ENCODE measurements at regions not wholly inside any gene's neighbourhood (a gene's known extent, or its start where the extent isn't known, plus 50 kb on each side); places are given as distances from the start of the nearest gene placed in this dataset.
"Not testable (repeated sequence)": the region's sequence is repeated elsewhere in the genome, so short reads cannot be mapped to it uniquely, and the experiment has no call there.

- DNase-seq (ENCODE audit: low read depth in 2 of 2), result no peak
Measured at GRCh38 chrX:125378205-125378604, 58.5 kb downstream of the TEX13C start.

DNA sequence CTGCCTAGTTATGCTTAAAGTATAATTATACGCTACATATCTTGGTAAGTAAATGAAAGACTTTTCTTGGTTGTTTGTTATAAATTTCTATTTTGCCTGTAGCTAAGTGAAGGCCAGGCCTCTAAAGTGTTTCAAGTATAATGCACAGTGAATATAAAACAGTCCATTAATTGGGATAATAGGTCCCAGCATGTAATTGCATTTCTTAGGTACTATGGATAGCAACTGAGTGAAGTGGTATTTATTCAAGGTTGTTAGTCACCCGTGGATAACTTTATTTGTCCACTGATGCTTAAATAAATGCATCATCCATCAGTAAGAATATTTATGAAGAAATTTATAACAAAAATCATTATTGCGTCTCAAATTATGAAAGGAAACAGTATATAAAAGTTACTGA is 59.1 kb downstream of the TEX13C start:
- no peak for DNase-seq (ENCODE audit: low read depth in 2 of 2)

DNA sequence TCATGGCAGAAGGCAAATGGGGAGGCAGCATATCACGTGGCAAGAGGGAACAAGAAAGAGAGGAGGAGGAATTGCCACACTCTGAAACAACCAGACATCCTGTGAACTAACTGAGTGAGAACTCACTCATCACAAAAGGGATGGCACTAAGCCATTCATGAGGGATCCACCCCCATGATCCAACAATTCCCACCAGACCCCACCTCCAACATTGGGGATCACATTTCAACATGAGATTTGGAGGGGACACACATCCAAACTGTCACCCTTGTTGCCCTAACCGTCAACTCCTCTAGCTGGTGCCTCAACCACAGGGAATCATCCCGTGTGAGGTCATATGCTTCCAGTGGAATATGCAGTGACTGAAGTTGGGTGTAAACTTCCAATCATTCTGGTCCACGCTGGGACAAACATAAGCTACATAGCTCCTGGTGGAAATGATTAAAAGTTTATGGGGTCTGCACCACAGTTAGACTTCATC is 62.5 kb downstream of the TEX13C start:
- no peak for DNase-seq (ENCODE audit: low read depth in 2 of 2)

GRCh38 chrX:125382889-125383288 is 63.2 kb downstream of the TEX13C start:
- no peak for DNase-seq (ENCODE audit: low read depth in 2 of 2)

DNA sequence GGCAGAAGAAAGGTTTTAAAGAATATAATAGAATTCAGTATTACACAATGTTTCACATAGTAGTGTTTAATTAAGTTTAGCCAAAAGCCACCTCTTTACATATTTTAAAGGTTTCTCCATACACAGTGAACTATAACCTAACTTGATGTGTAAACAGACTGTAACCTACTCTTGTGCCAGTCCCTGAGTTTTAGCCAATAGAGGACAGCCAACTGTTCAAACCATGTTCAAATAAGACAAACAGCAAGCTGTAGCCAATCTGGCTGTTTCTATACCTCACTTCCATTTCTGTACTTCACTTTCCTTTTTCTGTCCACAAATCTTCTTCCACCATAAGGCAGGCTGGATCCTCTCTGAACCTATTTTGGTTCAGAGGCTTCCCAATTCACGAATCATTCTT is 65.2 kb downstream of the TEX13C start:
- DNase-seq (ENCODE audit: low read depth in 2 of 2), result no peak

DNA sequence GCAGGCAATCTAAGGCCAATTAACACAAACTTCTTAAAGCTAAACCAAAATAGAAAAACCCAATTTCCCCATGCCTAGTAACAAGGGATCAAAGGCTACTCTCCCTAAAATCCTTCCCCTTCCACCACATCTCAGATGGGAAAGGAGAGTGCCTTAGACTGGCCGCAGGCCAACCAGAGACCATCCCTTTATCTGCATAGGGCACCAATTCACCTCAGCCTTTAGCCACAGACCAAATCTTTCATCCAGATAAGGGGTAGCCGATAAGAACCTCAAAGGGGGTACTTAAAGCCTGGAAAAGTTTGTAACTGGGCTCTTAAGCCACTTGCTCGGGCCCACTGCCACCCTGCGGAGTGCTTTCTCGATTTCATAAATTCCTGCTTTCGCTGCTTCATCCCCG is 68.3 kb downstream of the TEX13C start:
- no peak for DNase-seq (ENCODE audit: low read depth in 2 of 2)

DNA sequence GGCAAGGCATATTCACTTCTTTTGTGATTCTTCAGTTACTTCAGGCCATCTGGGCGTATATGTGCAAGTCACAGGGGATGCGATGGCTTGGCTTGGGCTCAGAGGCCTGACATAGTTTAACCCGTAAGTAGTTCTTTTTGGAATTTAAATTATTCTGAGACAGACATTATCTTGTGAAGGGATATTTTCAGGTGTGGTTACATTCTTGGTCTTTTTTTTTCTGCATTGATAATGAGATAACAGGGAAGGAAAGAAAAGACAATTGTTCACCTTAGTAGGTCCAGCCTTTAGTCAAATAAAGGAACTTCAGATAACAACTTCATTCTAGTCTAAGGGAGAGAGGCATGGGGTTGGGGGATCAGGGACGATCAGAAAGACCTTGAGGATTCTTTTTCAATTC is 74.8 kb downstream of the TEX13C start:
- DNase-seq (ENCODE audit: low read depth in 2 of 2), result no peak

- no peak for DNase-seq (ENCODE audit: low read depth in 2 of 2)
Measured at GRCh38 chrX:125395626-125396025, 76.0 kb downstream of the TEX13C start.

- DNase-seq (ENCODE audit: low read depth in 2 of 2), result no peak
Measured at GRCh38 chrX:125398959-125399440, 79.3 kb downstream of the TEX13C start.

DNA sequence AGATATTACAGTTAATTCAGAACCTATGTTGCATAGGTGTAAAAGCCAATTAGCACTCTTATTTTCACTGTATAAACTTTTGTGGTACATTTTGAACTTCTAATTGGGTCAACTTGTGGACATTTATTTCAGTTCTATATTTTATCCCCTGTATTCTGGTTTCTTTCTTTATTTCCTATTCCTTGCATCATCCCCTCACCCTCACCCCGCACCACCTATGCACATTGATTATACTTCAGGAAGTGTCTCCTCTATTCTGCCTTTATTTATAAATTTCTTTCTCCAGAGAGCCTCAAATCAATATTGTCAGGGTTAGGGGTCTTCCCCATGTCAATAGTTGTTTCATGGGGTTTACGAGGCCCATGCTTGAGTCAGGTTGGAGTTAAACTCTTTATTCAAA is 83.1 kb downstream of the TEX13C start:
- DNase-seq (ENCODE audit: low read depth in 2 of 2), result no peak

- DNase-seq (ENCODE audit: low read depth in 2 of 2), result no peak
Measured at GRCh38 chrX:125404667-125405160, 85.0 kb downstream of the TEX13C start.

DNA sequence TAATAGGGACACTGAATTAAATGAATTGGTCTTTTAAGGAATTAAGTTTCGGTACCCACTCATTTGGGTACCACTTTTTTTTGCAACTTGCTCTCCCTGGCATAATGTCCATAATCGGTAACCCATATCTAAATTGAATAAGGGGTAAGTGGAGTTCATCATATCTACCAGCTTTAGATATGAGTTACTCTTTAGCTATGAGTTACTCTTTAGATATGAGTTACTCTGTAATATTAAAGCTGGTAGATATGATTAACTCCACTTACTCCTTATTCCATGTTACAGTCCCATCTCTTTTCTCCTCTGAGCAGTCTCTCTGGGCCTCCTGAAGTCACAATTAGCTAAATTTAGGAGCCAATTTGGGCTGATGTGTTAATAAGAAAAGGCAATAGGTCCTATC is 85.7 kb downstream of the TEX13C start:
- DNase-seq (ENCODE audit: low read depth in 2 of 2), result no peak

DNA sequence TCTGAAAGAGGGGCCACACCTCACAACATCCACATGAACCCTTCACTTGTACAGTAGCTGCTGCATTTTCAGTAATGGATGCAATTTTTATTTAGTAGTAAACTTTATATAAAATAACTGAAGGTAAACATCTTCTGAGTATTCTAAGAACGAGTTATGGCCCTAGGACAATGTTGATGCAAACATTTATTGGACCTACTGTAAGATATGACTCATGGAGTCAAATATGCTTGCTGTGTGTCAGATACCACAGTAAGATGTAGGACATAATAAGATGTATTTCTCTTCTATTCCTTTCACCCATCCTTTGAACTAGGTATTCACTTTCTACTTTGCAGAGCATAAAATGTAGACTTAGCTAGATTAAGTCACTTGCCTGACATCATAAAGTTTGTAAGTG is 87.6 kb downstream of the TEX13C start:
- DNase-seq (ENCODE audit: low read depth in 2 of 2), result no peak

GRCh38 chrX:125420809-125421208 is 101.1 kb downstream of the TEX13C start:
- DNase-seq (ENCODE audit: low read depth in 2 of 2), result no peak

DNA sequence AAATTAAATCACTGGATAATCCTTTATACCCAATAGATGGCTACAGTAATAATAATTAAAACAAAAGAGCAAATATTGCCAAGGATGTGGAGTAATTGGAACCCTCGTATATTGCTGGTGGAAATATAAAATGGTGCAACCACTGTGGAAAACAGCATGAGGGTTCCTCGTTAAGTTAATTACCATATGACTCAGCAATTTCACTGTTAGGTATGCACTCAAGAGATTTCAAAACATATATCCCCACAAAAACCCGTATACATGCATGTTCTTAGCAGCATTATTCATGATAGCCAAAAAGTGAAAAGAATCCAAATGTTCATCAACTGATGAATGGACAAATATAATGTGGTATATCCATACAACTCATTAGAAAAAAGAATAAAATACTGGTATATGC is 103.3 kb downstream of the TEX13C start:
- DNase-seq (ENCODE audit: low read depth in 2 of 2), result no peak

- DNase-seq (ENCODE audit: low read depth in 2 of 2), result no peak
Measured at GRCh38 chrX:125424536-125424935, 104.9 kb downstream of the TEX13C start.

- peak; percentile 3 to 42 for DNase-seq (ENCODE audit: low read depth in 2 of 2)
Measured at GRCh38 chrX:125436855-125437254, 117.2 kb downstream of the TEX13C start.

- DNase-seq (ENCODE audit: low read depth in 2 of 2), result no peak
Measured at GRCh38 chrX:125439194-125439849, 119.7 kb downstream of the TEX13C start.

DNA sequence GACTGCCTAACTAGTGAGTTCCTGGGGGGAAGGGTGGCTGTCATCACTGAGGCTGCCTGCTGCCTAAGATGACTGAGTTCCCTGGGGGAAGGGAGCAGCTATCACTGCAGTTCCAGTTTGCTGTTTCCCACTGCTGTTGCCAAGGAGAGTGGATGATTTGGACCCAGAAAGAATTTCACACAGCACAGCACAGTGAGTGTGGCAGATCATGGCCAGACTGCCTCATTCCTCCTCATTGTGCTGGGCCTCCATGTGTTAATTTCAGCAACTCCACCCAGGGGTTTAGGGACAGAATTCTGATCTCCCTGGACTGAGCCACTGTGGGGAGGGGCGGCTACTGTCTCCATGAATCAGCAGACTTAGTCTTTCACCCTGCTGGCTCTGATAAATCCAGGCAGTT is 125.0 kb downstream of the TEX13C start:
- no peak for DNase-seq (ENCODE audit: low read depth in 2 of 2)

DNA sequence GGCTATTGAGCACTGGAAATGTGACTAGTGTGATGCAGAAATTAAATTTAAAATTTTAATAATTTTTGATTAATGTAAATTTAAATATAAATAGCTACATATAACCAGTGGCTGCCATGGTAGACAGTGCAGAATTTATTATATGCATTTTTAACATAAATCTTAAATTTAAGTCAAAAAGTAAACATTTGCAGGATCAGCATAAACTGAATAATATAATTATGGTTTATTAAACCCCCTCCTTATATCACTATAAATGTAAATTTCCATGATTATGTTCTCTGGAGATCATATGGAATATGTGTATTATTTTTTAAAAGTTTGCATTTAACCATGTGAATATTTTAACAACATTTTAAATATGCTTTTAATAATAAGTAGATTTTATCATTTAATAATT is 155.8 kb downstream of the TEX13C start:
- no peak for DNase-seq (ENCODE audit: low read depth in 2 of 2)

- DNase-seq (ENCODE audit: low read depth in 2 of 2), result no peak
Measured at GRCh38 chrX:125492439-125492838, 172.8 kb downstream of the TEX13C start.

DNA sequence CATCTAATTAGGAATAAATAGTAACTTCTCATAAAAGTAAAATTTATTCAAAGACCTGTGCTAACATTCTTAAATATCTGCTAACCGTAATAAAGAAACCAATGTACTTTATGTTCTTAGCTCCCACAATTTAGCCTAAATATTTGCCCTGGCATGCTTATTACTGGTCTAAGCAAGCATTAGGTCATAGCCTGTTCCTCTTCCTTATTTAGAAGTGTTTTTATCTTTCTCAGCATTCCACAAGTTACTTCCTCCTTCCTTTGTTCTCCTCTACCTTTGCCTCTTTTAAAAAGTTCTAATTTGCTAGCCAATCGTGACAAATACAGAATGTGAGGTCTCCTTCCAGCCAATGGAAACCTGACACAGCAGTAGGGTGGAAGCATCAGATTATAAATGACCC is 173.3 kb downstream of the TEX13C start:
- not testable (repeated sequence) for DNase-seq (ENCODE audit: low read depth in 2 of 2)

DNA sequence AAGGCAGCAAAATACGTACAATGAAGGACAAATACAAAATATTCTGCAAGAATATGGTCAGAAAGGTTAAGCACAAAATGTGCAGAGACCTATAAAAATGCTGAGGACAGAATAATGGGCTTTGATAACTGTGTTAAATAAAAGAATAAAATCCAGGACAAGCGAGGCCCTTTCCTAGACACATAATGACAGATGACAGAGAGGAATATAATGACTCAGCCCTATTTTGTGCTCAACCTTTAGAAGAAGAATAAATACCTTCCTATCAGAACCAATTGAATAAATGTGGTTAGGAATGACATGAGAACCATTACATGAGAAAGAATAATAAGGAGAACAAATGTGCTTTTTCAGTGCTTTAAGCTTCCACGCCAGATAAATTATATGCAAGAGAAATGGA is 178.0 kb downstream of the TEX13C start:
- DNase-seq (ENCODE audit: low read depth in 2 of 2), result no peak

GRCh38 chrX:125503769-125504168 is 184.1 kb downstream of the TEX13C start:
- no peak for DNase-seq (ENCODE audit: low read depth in 2 of 2)
